NCI-H1105 treated with DMSO at 0.1 percent for 48 hours (cell line): ENCODE measurements at regions not wholly inside any gene's neighbourhood (a gene's known extent, or its start where the extent isn't known, plus 50 kb on each side); places are given as distances from the start of the nearest gene placed in this dataset.

Experiments
- DNase-seq: peaks from one replicate; lab custom pipeline; 2025; lab: John Stamatoyannopoulos, UW

- no peak for DNase-seq
Observed at GRCh38 chr20:11581271-11581670, 336.4 kb upstream of the BTBD3 start.

GRCh38 chr20:11582060-11582459 lies 335.6 kb upstream of the BTBD3 start:
- DNase-seq: no peak

GRCh38 chr20:11585752-11586352 lies 331.8 kb upstream of the BTBD3 start:
- DNase-seq: peak; percentile 25

GRCh38 chr20:11588875-11589274 lies 328.8 kb upstream of the BTBD3 start:
- DNase-seq: no peak

- no peak for DNase-seq
Observed at GRCh38 chr20:11591965-11592364, 325.7 kb upstream of the BTBD3 start.

GRCh38 chr20:11604339-11604738 lies 313.4 kb upstream of the BTBD3 start:
- no peak for DNase-seq

GRCh38 chr20:11607047-11607446 lies 310.6 kb upstream of the BTBD3 start:
- no peak for DNase-seq

GRCh38 chr20:11608736-11609135 lies 309.0 kb upstream of the BTBD3 start:
- DNase-seq: no peak

- DNase-seq: no peak
Observed at GRCh38 chr20:11624704-11625103, 293.0 kb upstream of the BTBD3 start.

GRCh38 chr20:11626551-11626950 lies 291.1 kb upstream of the BTBD3 start:
- DNase-seq: no peak

- DNase-seq: no peak
Observed at GRCh38 chr20:11642866-11643265, 274.8 kb upstream of the BTBD3 start.

- no peak for DNase-seq
Observed at GRCh38 chr20:11646359-11646758, 271.3 kb upstream of the BTBD3 start.

- no peak for DNase-seq
Observed at GRCh38 chr20:11650566-11650965, 267.1 kb upstream of the BTBD3 start.

GRCh38 chr20:11651138-11651537 lies 266.6 kb upstream of the BTBD3 start:
- DNase-seq: no peak

GRCh38 chr20:11651647-11652046 lies 266.0 kb upstream of the BTBD3 start:
- no peak for DNase-seq

GRCh38 chr20:11652128-11652527 lies 265.6 kb upstream of the BTBD3 start:
- DNase-seq: no peak

GRCh38 chr20:11654766-11655165 lies 262.9 kb upstream of the BTBD3 start:
- DNase-seq: no peak

GRCh38 chr20:11660673-11661072 lies 257.0 kb upstream of the BTBD3 start:
- no peak for DNase-seq

- DNase-seq: no peak
Observed at GRCh38 chr20:11671015-11671511, 246.6 kb upstream of the BTBD3 start.

GRCh38 chr20:11672959-11673358 lies 244.7 kb upstream of the BTBD3 start:
- no peak for DNase-seq

- DNase-seq: no peak
Observed at GRCh38 chr20:11675920-11676629, 241.6 kb upstream of the BTBD3 start.

- peak; percentile 66 for DNase-seq
Observed at GRCh38 chr20:11676630-11677287, 240.9 kb upstream of the BTBD3 start.

GRCh38 chr20:11677428-11677827 lies 240.3 kb upstream of the BTBD3 start:
- no peak for DNase-seq
